ENCODE measurements at regions not wholly inside any gene's neighbourhood (a gene's known extent, or its start where the extent isn't known, plus 50 kb on each side); places are given as distances from the start of the nearest gene placed in this dataset.

- TF ChIP-seq EP300 (IDR thresholded peaks at IDR 0.05; ENCODE audit: borderline replicate concordance) (no peak), CREB1 (IDR thresholded peaks at IDR 0.05; ENCODE audit: low read depth) (no peak)
These were observed 90.8 kb upstream of the CMC1 start for GRCh38 chr3:28150465-28151206.

Data from Ishikawa (cell line).